ENCODE measurements at regions not wholly inside any gene's neighbourhood (a gene's known extent, or its start where the extent isn't known, plus 50 kb on each side); places are given as distances from the start of the nearest gene placed in this dataset.

DNA sequence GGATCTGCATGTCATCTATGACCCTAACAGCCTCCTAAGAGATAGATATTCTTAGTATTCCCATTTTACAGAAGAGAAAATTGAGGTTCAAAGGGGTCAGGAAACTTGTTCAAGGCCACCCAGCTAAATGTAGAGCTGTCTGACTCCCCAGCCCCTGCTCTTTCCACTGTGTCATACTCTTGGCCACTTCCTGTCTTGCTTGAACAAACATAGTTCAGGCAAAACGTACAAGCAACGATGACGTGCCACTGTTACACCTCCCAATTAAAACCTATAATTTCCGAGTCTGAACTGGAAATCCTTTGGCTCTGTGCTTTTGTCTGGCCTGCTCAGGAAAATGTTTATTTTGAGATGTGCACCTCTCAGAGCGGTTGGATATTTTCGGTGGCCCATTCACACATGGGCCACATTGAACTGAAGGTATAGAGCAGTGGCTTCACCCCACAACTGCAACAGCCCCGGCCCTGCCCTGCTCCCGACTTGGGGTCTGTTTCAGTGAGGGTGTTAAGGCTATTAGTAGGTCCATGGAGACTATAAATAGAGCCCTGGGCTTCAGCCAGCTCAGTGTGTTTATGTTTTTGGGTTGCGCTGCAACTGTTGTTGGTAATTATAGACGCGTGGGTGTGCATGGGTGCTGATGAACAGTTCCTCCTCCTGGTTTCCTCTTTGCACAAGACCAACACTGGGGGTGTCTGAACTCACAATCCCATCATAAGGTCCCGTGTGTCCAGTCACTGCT is 172.3 kb upstream of the ADO start:
- no peak for DNase-seq (ENCODE audit: low read depth in 2 of 2)

DNA sequence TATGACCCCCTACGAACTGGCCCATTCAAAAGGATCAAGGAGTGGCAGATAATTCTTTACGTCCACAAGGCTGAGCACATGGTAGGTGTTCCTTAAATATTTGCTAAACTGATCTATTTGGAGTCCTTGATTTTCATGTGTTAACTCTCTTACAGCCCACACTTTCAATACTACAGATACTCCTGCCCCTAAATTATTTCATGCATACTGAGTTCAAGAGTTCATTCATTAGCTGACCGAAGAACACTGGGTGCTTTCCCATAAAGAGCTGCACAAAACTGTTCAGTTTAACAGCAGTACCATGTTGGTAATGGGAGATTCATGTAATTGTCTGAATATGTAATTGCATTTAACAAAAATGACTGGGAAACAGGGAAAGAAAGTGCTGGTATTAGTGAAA is 170.5 kb upstream of the ADO start:
- no peak for DNase-seq (ENCODE audit: low read depth in 2 of 2)

DNA sequence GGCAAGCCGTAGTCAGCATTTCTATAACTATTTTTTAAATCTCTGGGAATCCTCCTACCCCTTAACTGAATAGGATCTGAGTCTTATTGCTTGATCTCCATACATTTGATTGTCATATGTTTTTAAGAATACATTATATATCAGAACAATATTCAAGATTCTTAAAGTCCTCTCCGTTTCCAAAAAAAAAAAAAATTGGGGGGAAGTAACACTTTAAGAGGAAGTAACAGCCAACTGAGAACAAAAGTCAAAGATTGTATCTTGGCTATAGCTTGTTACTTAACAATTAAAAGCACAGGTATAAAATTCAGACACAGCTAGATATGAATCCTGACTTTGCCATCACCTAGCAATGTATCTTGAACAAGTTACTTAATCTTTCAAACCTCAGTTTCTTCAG is 169.9 kb upstream of the ADO start:
- DNase-seq (ENCODE audit: low read depth in 2 of 2), result no peak

DNA sequence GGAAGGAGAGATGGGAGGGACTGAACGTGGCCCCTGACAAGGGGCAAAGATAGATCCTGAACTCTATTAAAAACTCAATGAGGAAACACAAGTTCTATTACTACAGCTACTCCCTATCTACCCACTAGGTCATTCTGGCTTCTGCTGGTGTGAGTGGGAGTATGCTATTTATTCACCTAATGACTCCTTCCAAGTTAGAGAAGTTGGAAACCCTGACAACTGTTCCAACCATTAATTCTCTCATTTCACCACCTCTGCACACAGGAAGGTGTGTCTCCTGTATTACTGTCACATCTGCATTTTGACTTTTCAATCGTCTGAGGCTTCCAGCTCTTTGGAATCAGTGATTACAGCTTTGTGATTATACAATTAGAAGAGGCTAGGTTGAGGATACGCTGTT is 169.4 kb upstream of the ADO start:
- DNase-seq (ENCODE audit: low read depth in 2 of 2), result no peak

DNA sequence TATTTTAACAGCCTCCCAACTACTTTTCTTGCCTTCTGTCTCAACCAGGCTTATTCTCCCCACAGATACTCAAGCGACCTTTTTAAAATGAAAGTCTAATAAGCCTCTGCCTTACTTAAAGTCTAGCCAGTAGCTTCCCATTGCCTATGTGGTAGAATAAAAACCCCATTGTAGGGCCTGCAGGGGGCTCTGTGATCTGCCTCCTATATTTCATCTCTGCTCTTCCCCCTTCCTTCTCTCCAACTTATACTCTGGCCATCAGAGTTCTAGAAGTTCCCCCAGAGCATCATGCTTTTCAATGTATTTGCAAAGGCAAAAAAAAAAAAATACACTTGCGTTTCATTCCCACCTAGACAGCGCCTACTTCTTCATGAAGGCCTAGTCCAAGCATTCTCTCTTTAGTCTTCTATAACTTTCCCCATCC is 167.7 kb upstream of the ADO start:
- DNase-seq (ENCODE audit: low read depth in 2 of 2), result no peak

DNA sequence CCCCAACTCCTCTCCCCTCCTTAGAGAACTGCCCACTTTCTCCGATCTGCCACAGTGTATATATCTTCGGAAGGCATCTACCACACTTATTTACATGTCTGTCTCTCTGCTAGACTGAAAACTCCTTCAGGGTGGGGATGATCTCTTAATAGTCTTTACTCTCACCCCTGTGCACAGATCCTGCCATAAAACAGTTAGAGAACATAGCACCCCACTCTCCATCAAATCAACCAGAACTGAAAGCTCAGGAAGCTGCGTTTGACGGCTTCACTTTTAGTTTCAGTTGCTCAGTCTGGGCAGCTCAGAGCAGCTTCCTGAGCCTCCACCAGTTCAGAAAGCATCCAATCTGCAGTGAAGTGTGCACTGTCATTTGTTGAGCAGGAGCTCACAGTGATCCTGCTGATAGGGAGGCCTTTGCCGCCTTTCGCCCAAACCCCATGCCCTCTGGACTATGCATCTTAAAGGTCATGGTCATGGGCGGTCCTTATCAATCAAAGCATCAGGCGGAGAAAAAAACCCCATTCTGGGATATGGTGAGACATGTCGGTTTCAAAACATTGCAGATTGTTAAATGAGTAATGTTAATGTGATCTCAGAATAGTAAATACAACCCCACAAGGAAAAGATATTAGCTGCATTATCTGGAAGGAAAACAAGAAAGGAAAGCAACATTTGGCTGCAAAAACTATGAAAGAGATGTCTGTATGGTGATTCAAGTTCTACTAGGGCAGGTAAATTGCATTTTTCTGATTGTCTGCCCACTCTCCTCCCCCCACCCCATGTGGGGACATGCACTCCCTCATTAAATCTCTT is 167.1 kb upstream of the ADO start:
- peak; percentile 62 to 80 for DNase-seq (ENCODE audit: low read depth in 2 of 2)

DNA sequence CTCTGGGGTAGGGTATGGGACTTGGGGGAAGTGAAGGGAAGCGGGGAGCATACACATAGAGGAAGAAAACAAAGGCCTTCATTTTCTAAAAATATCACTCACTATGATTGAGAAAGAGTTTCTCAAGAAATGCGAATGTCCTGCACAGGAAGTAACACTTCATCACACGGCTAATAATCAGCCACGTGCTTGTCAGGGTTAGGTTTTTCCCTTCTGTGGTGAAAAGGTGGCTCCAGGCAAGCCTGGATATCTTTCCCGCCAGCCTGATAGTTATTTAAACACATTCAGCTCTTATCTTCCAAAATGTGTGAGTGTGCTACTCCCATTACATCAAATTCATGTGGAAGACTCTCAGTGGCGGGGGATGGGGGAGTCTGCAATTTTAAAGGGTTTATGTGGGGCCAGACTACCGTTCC is 166.4 kb upstream of the ADO start:
- no peak for DNase-seq (ENCODE audit: low read depth in 2 of 2)

DNA sequence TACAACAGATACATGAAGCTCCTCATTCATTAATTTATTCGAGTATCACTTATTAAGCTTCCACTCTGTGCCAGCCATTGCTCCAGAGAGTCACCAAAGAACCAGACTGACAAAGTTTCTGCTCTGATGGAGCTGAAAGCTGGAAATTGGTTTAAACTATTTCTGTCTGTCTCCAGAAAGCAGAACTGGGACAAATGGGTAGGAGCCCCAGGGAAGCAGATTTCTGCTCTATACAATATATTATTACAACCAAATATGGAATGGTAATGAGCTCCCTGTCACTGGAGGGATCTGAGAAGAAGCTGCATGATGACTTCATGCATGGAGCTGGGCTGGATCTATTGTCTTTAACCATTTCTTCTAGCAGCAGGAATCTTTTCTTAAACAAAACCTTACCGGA is 165.4 kb upstream of the ADO start:
- DNase-seq (ENCODE audit: low read depth in 2 of 2), result no peak

DNA sequence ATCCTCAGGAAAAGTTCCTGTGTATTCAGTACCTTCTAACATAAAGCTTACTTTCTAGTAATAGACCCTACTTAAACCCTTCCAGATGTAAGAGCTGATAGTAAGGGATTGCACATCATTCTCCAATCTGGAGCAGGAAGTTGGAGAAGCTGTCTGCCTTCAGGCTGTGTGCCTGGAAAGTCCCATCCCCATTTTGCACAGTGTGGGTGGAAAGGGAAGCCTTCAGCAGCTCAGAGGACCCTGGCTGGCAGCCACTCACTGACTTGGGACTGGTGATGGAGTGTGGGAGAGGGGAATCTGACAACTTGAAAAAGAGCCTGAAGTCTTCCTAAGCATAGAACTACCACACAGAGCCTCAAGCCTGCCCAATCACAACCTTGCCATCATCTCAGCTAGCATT is 164.1 kb upstream of the ADO start:
- no peak for DNase-seq (ENCODE audit: low read depth in 2 of 2)

DNA sequence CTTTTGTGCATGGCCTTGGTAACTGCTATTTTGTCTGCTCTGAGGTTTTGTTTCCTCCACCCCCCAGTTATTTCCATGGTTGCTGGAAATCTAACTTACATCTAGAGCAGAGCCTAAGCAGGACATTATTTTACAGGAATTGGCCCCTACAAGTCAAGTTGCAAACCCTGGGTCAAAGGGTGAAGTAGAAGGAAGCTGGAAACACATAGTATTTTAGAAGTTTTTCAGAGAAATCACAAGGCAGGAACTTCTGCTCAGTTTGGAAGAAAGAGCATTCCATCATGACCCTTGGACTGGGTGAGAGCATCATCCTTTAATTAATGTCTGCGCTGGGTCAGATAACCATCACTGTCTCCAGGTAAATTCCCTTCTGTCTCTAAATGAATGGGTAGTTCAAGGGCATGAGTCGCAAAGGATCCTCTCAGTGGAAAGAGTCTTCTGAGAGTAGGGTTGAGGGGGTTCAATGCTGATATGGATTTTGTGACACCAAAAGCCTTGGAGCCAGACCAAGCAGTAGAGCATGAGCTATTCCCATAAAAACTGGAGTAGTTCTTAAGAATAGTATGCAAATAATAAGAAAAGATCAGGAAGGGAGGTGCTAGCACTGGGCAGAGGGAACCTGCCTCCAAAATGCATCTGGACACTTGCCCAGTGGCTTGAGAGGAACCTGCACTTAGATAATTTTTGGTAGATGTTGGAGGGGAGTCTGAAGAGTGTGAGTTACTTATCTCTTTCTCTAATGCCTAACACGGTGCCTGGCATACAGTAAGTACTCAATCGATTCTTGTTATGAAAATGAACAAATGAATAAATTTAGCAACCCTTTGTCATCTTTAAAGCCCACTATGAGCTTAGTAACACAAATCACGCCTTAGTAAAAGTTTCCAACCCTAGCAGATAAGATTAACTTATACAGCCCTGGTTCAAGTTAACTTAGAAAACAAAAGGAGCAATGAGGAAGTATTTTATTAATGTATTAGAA is 160.6 kb upstream of the ADO start:
- no peak for DNase-seq (ENCODE audit: low read depth in 2 of 2)

DNA sequence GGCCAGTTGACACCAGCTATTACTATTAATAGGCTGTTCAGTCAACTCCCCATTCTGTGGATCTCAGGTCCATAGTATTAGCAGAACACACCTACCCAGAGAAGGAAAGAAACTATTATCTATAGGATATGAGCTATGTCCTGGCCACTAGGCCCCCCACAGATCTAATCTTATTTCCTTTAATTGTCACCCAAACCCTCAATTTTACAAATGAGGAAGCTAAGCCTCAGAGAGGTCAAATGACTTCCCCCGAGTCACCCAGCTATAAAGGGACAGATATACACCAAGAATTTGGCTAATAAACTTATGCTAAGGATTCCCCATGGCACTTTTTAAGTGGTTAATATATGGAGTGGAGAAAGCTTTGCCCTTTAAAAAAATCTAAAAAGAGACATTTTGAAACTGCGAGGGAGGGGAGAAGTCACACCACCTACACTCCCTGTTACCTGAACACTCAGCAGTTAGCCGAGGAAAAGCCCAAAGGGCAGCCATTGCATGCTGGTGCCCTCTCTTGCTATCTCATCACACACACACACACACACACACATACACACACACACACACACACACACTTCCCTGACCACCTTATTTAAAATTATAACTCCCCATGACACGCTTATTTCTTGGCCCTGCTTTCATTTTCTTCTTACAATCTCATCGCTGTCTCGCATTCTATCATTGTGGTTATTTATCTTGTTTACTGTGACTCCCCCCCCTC is 157.0 kb upstream of the ADO start:
- DNase-seq (ENCODE audit: low read depth in 2 of 2), result no peak

DNA sequence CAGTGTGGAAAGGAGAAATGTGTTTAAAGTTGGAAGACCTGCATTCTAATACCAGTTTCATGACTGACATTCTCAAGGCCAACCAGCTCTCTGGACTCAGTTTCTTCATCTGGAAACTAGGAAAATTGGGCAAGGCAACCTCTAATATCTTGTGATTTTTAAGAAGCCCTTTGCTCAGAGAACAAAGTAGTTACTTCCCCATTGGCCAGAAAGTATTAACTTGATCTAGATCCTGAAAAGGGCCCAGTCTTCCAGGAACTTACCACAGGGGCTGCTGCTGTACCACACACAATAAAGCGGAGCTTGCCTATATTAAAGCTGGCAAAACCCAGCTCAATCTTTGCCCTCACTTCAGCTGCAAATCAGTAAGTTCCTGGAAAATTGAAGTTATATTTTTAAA is 155.6 kb upstream of the ADO start:
- DNase-seq (ENCODE audit: low read depth in 2 of 2), result no peak

DNA sequence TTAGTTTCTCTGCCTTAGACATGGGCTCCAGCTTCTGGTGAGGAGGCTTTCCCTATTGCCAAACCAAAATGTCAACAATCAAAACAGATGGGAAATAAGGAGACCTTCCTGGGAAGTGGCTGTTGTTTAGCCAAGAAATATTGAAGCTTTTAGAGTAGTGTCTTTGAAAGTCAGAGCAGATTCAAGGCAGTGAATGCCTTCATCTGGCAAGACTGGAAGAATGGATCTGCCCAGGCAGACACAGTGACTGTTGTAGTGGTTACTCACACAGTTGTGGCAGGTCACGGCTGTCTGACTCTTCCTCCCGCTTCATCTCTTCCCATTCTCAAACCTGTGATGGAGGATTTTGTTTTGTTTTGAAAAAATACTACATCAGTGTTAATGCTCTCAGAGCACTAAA is 154.1 kb upstream of the ADO start:
- DNase-seq (ENCODE audit: low read depth in 2 of 2), result no peak

DNA sequence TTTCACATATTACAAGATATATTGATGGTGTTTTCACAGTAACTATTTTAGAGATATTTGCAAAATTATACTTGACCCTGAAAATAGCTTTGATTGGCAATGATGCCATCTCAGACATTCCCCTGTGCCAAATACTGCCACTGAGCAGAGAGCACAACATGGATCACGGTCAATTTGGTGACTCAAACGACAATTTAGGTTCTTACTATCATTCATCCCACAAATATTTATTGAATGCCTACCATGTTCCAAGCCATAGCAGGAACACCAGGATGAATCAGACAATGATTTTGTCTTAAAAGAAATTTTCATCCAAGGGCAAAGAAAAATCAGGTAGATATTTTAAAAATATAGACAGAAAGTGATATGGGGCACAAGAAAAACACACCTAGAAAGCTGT is 153.2 kb upstream of the ADO start:
- no peak for DNase-seq (ENCODE audit: low read depth in 2 of 2)

DNA sequence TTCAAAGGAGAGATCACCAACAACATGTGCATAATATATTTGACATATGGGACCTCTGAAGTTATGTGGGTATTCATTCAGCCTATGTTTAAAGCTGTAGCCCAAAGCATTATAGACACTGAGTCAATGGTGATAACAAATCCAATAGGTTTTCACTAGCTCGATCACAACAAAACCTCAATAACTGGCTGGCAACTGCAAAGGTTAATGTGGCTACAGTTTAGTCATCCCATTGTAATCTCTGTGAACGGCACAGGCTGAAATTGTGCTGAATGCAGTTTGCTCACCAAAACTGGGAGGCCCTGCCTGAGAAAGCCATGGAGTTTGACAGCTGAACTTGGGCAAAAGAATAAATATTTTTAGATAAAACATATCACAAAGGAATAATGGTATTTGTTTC is 152.4 kb upstream of the ADO start:
- DNase-seq (ENCODE audit: low read depth in 2 of 2), result no peak

DNA sequence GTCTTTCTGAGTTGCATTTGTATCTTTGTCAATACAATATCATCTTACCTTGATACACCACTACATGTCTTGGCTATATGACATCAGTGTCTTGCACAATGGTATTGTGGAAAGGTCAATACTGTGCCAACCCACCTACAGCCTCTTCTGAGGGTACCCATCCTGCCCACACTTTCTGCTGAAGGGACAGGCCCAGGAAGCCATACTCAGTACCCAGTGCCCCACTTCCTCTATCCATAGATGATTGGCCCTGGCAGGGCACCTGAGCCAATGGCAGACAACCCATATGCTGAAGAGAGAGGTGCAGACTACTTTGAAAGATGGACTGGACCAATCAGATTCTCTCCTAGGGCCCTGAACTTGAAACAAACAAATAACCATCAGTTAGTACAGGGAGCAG is 152.0 kb upstream of the ADO start:
- DNase-seq (ENCODE audit: low read depth in 2 of 2), result no peak

DNA sequence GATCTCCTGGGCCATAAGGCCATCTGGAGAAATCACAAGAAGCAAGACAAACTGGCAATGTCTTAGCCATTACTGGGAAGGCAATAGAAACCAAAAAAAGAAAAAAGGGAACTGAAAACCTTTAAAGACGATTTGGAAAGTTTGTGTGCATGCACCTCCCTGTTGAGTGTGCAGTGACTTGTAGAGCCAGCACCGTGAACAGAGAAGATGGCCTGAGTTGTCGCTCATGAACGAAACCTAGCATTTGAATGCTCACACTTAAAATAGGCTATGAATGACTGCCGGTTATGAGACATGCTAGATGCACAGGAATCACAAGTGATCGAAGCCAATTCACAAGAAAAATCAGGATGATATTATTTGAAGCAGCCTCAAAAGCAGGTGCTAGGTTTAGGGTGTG is 151.3 kb upstream of the ADO start:
- no peak for DNase-seq (ENCODE audit: low read depth in 2 of 2)

DNA sequence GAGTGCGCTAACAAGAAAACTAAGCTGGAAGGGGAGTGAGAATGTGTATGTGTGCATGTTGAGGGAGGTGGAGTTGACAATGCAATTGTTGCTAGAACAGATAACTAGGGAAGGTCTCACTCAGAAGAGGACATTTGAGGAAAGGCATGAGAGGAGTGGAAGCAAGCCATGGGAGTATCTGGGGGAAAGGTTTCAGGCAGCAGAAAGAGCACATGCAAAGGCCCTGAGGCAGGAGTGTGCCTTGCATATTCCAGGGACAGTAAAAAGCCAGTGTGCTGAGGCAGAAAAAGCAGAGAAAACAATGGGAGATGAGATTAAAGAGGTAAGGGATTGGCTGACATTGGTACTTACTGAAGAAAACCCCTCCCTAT is 149.6 kb upstream of the ADO start:
- no peak for DNase-seq (ENCODE audit: low read depth in 2 of 2)

DNA sequence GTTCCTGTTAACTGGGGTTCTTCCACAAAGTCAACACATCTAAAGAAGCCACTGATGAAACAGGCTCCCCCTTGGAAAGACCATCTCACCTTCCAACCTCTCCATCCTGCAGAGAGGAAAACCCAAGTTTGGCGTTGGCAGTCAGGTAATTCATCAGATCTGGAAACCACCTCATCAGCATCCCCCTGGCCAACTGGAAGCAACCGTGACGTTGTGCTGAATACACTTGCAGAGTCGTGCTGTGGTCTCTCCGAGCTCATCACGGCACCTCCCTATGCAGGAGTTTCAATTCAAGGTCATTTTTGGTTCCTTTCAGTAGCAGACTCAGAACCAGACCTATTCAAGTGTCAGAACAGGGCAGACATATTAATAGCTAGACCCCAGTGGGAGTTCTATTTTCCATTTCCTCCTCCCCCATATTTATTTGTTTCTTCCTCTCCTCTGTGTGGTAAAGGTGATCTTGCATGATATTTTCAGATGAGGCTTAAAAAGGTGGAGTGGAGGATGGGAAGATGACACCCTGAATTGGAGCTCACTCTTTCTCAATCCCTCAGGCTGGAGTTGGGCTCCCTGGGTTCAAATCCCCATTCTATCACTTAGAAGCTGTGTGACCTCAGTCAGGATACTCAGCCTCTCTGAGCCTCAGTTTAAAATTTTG is 149.1 kb upstream of the ADO start:
- DNase-seq (ENCODE audit: low read depth in 2 of 2), result no peak

DNA sequence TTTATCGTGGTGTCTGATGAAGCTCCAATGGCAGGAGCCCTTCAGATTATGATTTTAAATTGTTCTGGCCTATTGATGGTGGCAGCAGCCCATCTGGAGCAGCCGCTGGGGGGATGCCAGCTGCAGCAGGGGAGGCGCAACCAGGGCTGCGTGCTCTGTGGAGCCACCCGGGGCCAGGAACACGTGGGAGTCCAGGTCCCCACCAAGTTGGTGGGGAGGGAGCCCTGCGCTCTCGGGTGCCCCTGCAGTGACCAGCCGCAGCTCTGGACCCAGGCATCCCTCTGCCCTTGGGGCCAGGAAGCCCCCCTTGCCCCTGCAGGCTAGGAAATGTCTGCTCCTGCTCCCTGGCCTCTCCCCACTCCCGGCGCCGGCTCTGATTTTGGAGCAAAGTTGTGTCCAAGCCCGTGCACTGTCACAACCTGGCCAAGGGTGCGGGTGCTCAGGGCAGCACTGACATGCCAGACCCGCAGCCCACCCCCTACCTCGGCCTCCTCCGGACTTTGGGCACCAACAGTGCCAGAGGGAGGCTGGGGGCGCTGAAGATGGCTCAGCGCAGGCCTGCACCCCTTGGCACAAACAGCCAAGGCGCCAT is 147.2 kb upstream of the ADO start:
- no peak for DNase-seq (ENCODE audit: low read depth in 2 of 2)

DNA sequence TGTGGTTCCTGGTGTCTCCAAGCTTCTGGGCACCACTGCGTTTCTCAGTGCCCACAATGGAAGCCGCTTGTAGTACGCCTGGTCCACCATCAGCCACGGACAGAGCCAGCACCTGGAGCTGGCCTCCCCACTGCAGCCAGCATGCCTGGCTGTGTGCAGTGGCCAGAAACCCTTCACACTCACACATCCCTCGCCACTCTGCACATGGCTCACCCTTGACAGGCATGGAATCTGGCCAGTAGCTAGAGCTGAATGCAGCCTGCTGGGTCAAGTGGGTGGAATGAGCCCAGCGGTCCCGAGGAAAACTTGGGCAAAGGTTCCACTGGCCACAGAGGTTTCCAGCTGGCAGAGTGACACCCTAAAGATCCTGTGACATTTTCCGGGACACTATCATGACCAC is 146.0 kb upstream of the ADO start:
- no peak for DNase-seq (ENCODE audit: low read depth in 2 of 2)

Measured in stimulated activated CD4-positive, alpha-beta T cell treated with anti-CD3 and anti-CD28 coated beads, Interleukin-15, amount 100 ng/mL, for 48 hours (primary cell).